Stimulated activated CD4-positive, alpha-beta T cell treated with anti-CD3 and anti-CD28 coated beads, Interleukin-1b, Interleukin-23, amount 100 ng/mL, for 24 hours (primary cell): ENCODE measurements at regions not wholly inside any gene's neighbourhood (a gene's known extent, or its start where the extent isn't known, plus 50 kb on each side); places are given as distances from the start of the nearest gene placed in this dataset.
"Not testable (repeated sequence)": the region's sequence is repeated elsewhere in the genome, so short reads cannot be mapped to it uniquely, and the experiment has no call there.

Experiments
- DNase-seq, 4 experiments: peaks; one replicate each; pipeline ENCODE4 v3.0.0-alpha.2; 2020; ENCODE audit warnings: low read depth in 4 of 4, low spot score in 1 of 4

- DNase-seq, result no peak
Observed at GRCh38 chr11:15651816-15652215, 537.1 kb downstream of the INSC start.

GRCh38 chr11:15653191-15653710 is 538.5 kb downstream of the INSC start:
- DNase-seq, result no peak

- no peak for DNase-seq
Observed at GRCh38 chr11:15654451-15654850, 539.7 kb downstream of the INSC start.

GRCh38 chr11:15655552-15655951 is 540.8 kb downstream of the INSC start:
- no peak for DNase-seq

- no peak for DNase-seq
Observed at GRCh38 chr11:15657264-15657663, 542.5 kb downstream of the INSC start.

- DNase-seq, result no peak
Observed at GRCh38 chr11:15660496-15660895, 545.8 kb downstream of the INSC start.

GRCh38 chr11:15662285-15662684 is 547.6 kb downstream of the INSC start:
- DNase-seq, result no peak

GRCh38 chr11:15663777-15664218 is 549.1 kb downstream of the INSC start:
- DNase-seq, result no peak

GRCh38 chr11:15665368-15665871 is 550.7 kb downstream of the INSC start:
- DNase-seq, result no peak

- no peak for DNase-seq
Observed at GRCh38 chr11:15667127-15667725, 552.5 kb downstream of the INSC start.

GRCh38 chr11:15668718-15669117 is 554.0 kb downstream of the INSC start:
- no peak for DNase-seq

- no peak for DNase-seq
Observed at GRCh38 chr11:15670520-15671070, 555.9 kb downstream of the INSC start.

- DNase-seq, result no peak
Observed at GRCh38 chr11:15671216-15671615, 556.5 kb downstream of the INSC start.

GRCh38 chr11:15672825-15673224 is 558.1 kb downstream of the INSC start:
- DNase-seq, result no peak

GRCh38 chr11:15673408-15673831 is 558.7 kb downstream of the INSC start:
- no peak for DNase-seq

GRCh38 chr11:15674756-15675155 is 560.0 kb downstream of the INSC start:
- no peak for DNase-seq

- no peak for DNase-seq
Observed at GRCh38 chr11:15675683-15676082, 561.0 kb downstream of the INSC start.

- DNase-seq, result no peak
Observed at GRCh38 chr11:15677181-15677580, 562.5 kb downstream of the INSC start.

GRCh38 chr11:15683528-15683927 is 568.8 kb downstream of the INSC start:
- DNase-seq, result no peak

GRCh38 chr11:15685306-15685705 is 570.6 kb downstream of the INSC start:
- DNase-seq, result no peak

GRCh38 chr11:15686259-15686658 is 571.5 kb downstream of the INSC start:
- DNase-seq, result not testable (repeated sequence)

- DNase-seq, result no peak
Observed at GRCh38 chr11:15687342-15687741, 572.6 kb downstream of the INSC start.

- DNase-seq, result no peak
Observed at GRCh38 chr11:15688351-15688792, 573.6 kb downstream of the INSC start.
